Ishikawa (cell line): ENCODE measurements at regions not wholly inside any gene's neighbourhood (a gene's known extent, or its start where the extent isn't known, plus 50 kb on each side); places are given as distances from the start of the nearest gene placed in this dataset.

ENCODE experiments used
- EP300 ChIP-seq: IDR thresholded peaks from 2 replicates; pipeline ENCODE4 v1.6.1; 2012; ENCODE audit warnings: borderline replicate concordance
- MAX ChIP-seq: IDR thresholded peaks from 2 replicates; pipeline ENCODE4 v1.6.1; 2012
- RAD21 ChIP-seq: IDR thresholded peaks from 2 replicates; pipeline ENCODE4 v1.6.1; 2012; ENCODE audit warnings: low read depth
- TAF1 ChIP-seq: IDR thresholded peaks from 2 replicates; pipeline ENCODE4 v1.6.1; 2012; ENCODE audit warnings: low read depth, mild to moderate bottlenecking
- TEAD4 ChIP-seq: IDR thresholded peaks from 2 replicates; pipeline ENCODE4 v1.6.1; 2012
- ZBTB7A ChIP-seq: IDR thresholded peaks from 2 replicates; pipeline ENCODE4 v1.6.1; 2012; ENCODE audit warnings: low read depth

- TF ChIP-seq EP300, result no peak
- no peak for TF ChIP-seq MAX
- no peak for TF ChIP-seq TEAD4
- TF ChIP-seq RAD21, result no peak
- TF ChIP-seq ZBTB7A, result no peak
- TF ChIP-seq TAF1, result no peak
Measured at GRCh38 chr6:165854863-165855593, 192.0 kb upstream of the PDE10A start.
